Tibial nerve (tissue), 4 donors: ENCODE measurements at regions not wholly inside any gene's neighbourhood (a gene's known extent, or its start where the extent isn't known, plus 50 kb on each side); places are given as distances from the start of the nearest gene placed in this dataset.

ENCODE experiments used
- EP300 ChIP-seq, 2 donors: sonication (generic); formaldehyde crosslinking; IDR thresholded peaks; one replicate each; pipeline ENCODE4 v1.6.1; 2017; ENCODE audit warnings: antibody characterized with exemption in 2 of 2, mild to moderate bottlenecking in 1 of 2
- POLR2A ChIP-seq, 2 donors: fragments of 450-650 bp; IDR thresholded peaks; one replicate each; pipeline ENCODE4 v1.6.1; 2017; ENCODE audit warnings: antibody characterized with exemption in 2 of 2, mild to moderate bottlenecking in 2 of 2, moderate library complexity in 2 of 2
- TF ChIP-seq, protein P1 (sequence below), 5 experiments: fragments of 200-600 bp in 3 of 5; fragments of 450-650 bp in 2 of 5; sonication (generic) in 3 of 5; IDR thresholded peaks; one replicate each; pipeline ENCODE4 v1.5.1; 2016 to 2019; ENCODE audit warnings: antibody characterized with exemption in 5 of 5, mild to moderate bottlenecking in 3 of 5, moderate library complexity in 2 of 5

DNA sequence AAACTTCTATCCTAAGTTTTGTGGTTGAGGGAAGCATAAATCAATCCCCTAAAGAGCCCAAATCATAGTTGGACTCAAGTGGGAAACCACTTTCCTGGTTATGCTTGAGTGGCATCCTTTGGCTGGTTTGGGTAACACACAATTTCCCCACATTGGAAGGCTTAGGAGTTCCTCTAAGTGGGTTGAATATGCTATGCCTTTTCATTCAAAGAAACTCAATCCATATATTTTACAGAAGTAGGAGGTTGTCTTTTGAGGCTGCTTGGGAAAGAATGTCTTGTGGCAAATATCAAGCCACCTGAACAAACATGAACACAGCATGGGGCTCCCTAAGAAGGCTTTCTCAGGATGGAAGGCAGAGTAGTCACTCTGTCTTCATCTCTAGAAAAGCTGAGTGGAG is 121.1 kb downstream of the SPATA31D1 start:
- TF ChIP-seq, protein P1, sequence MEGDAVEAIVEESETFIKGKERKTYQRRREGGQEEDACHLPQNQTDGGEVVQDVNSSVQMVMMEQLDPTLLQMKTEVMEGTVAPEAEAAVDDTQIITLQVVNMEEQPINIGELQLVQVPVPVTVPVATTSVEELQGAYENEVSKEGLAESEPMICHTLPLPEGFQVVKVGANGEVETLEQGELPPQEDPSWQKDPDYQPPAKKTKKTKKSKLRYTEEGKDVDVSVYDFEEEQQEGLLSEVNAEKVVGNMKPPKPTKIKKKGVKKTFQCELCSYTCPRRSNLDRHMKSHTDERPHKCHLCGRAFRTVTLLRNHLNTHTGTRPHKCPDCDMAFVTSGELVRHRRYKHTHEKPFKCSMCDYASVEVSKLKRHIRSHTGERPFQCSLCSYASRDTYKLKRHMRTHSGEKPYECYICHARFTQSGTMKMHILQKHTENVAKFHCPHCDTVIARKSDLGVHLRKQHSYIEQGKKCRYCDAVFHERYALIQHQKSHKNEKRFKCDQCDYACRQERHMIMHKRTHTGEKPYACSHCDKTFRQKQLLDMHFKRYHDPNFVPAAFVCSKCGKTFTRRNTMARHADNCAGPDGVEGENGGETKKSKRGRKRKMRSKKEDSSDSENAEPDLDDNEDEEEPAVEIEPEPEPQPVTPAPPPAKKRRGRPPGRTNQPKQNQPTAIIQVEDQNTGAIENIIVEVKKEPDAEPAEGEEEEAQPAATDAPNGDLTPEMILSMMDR (IDR thresholded peaks at IDR 0.05) = no peak
- TF ChIP-seq POLR2A (IDR thresholded peaks at IDR 0.05) = no peak
- TF ChIP-seq EP300 (IDR thresholded peaks at IDR 0.05) = no peak
